H7 (cell line): ENCODE measurements at regions not wholly inside any gene's neighbourhood (a gene's known extent, or its start where the extent isn't known, plus 50 kb on each side); places are given as distances from the start of the nearest gene placed in this dataset.
"Not testable (repeated sequence)": the region's sequence is repeated elsewhere in the genome, so short reads cannot be mapped to it uniquely, and the experiment has no call there.

Experiments used
- DNase-seq: peaks from one replicate; pipeline ENCODE4 v3.0.0; 2012
- H3K27me3 ChIP-seq: 2 replicates; pipeline ENCODE4 v1.6.0; 2011; ENCODE audit warnings: mild to moderate bottlenecking, low read length; ENCODE audit not compliant: control insufficient read depth, insufficient read depth
- H3K36me3 ChIP-seq: replicated peaks from 2 replicates; pipeline ENCODE4 v1.5.1; 2011; ENCODE audit warnings: low read length; ENCODE audit not compliant: control insufficient read depth, insufficient read depth
- H3K4me3 ChIP-seq: 2 replicates; pipeline ENCODE4 v1.5.1; 2011; ENCODE audit warnings: low read depth, mild to moderate bottlenecking, control low read depth, low read length, moderate library complexity; ENCODE audit not compliant: insufficient read depth

DNA sequence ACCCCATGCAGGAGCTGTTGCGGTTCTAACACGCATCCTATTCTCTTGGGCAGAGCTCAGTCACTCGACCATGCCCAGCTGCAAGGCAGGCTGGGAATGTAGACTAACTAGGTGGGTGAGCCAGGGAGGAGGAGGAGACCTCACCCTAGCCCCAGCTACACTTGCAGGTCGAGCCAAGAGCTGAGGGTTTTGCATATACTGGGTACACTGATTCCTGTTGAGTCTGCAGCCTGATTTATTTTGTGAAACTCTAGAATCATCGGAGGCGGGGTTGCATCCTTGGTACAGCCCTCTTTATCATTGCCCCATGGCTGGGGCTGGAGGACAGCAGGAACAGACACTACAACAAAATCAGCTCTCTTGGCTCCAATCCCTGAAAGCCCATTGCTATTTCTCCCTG, 93.8 kb upstream of the DPP6 start:
- DNase-seq, H3K4me3 ChIP-seq, H3K36me3 ChIP-seq, H3K27me3 ChIP-seq: not testable (repeated sequence)

DNA sequence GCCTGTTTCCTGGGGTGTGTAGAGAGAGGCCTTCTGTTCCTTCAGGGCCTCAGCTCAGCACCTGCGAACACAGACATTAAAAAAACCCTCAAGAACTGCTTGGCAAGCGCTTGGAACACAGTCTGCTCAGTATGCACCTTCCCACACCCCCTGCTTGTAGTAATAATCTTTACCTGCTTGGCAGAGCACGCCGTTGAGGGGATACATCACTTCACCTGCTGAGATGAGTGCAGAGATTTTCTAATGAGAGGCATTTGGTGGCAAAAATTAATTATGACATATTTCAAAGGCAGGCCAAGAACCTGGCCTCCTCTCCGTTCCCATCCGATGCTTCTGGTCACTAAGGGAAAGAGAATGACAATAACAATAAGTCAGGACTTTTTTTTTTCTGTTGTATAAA, 93.4 kb upstream of the DPP6 start:
- H3K4me3 ChIP-seq, H3K27me3 ChIP-seq, H3K36me3 ChIP-seq, DNase-seq: not testable (repeated sequence)

DNA sequence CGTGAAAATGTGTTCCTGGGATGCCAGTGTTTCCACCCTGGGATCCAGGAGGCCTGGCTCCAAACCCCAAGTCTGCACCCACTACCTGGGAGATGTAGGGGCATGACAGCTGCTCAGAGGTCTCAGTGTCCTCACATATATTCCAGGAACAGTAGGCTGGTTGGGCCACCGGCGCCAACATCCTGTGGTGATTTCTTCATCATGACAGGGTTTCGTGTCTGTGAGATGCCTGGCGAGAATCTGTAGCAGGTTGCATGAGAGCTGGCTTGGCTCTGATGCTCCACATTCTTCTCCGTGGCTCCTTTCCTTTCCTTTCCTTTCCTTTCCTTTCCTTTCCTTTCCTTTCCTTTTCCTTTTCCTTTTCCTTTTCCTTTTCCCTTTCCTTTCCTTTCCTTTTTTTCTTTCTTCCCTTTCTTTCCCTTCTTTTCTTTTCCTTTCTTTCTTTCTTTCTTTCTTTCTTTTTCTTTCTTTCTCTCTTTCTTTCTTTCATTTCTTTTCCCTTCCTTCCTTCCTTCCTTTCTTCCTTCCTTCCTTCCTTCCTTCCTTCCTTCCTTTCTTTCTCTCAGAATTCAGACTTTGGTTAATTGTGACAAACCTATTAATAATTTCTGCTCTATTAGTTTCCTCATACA, 87.6 kb upstream of the DPP6 start:
- not testable (repeated sequence) for H3K36me3 ChIP-seq, DNase-seq, H3K4me3 ChIP-seq, H3K27me3 ChIP-seq

DNA sequence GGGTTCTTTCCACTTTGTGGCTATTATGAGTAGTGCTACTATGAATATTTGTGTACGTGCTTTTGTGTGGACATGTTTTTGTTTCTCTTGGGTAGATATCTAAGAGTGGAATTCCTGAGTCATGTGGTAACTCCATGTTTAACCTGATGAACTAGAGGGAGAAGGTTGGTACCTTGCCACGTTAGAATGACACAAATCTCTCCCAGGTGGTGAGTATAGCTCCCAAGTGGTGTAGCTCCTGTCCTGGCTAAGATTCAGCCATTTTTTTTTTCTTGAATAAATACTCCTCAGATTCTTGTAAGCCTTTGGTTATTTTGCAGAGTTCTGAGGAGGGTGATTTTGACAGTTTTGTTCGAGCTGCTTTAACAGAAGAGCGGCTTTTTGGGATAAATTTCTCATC, 83.2 kb upstream of the DPP6 start:
- not testable (repeated sequence) for H3K27me3 ChIP-seq, H3K4me3 ChIP-seq, DNase-seq, H3K36me3 ChIP-seq

DNA sequence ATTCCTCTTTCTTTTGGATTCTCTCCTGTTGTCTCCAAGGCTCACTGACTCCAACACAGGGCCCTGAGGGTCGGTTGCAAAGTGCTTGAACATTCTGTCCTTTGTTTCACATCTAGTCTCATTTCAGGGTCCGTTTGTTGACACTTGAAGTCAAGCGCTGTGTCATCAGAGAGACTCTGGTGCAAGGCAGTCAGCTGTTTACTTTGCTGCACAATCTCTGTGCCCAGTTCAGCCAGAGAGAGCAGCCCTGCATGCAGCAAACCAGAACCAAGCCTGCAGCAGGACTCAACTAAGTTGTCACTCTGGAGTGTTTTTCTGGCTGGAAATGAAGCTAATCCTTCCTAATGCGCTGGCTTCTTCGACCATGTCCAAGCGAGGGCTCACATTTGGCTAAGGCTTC, 77.6 kb upstream of the DPP6 start:
- H3K27me3 ChIP-seq, H3K36me3 ChIP-seq, H3K4me3 ChIP-seq, DNase-seq: not testable (repeated sequence)

DNA sequence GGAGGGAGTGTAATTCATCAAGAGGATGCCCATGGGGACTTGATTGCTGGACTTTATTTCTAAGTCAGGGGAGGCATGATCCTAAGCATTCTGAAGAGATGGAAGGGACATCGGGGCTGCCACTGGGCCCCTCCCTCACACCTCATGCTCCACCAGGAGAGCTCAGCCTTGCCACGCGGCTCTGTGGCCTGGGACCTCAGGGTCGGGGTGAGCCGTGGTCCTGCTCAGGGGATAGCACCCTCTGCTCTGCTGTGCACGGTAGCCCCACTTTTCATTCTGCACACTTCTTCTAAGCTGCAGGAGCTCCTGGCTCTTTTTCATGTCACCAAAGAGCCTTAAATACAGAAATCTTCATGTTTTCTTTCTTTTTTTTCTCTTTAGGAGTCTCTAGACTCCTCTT, 75.5 kb upstream of the DPP6 start:
- H3K36me3 ChIP-seq, DNase-seq, H3K4me3 ChIP-seq, H3K27me3 ChIP-seq: not testable (repeated sequence)

DNA sequence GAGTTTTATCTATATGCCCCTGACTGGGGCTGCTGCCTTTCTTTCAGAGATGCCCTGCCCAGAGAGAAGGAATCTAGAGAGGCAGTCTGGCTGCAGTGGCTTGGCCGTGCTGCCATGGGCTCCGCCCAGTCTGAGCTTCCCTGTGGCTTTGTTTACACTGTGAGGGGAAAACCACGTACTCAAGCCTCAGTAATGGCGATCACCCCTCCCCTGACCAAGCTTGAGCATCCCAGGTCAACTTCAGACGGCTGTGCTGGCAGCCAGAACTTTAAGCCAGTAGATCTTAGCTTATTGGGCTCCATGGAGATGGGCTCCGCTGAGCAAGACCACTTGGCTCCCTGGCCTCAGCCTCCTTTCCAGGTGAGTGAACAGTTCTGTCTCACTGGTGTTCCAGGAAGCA, 69.0 kb upstream of the DPP6 start:
- not testable (repeated sequence) for H3K36me3 ChIP-seq, DNase-seq, H3K27me3 ChIP-seq, H3K4me3 ChIP-seq

DNA sequence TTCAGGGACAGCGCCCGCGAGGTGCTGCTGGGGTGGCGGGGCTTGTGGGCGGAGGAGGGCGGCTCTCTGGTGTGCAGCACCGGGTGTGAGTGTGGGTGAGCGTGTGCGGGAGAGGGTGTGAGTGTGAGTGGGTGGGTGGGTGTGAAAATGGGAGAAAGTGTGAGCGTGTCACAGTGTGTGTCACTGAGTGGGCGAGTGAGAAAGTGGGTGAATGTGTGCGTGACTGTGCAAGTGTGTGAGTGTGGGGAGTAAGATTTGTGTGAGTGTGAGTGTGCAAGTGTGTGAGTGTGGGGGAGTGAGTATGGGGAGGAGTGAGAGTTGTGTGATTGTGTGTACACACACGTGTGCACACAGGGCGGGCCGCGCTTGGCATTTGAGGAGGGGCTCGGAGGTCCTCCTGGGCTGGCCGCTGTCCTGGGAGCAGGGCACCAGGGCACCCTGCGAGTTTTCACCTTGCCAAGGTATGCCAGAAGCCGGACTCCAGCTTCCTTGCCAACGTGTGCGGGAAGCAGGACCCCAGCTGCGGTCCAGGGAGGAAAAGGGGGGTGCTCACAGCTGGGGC, 63.1 kb upstream of the DPP6 start:
- H3K36me3 ChIP-seq, H3K27me3 ChIP-seq, DNase-seq, H3K4me3 ChIP-seq: not testable (repeated sequence)

DNA sequence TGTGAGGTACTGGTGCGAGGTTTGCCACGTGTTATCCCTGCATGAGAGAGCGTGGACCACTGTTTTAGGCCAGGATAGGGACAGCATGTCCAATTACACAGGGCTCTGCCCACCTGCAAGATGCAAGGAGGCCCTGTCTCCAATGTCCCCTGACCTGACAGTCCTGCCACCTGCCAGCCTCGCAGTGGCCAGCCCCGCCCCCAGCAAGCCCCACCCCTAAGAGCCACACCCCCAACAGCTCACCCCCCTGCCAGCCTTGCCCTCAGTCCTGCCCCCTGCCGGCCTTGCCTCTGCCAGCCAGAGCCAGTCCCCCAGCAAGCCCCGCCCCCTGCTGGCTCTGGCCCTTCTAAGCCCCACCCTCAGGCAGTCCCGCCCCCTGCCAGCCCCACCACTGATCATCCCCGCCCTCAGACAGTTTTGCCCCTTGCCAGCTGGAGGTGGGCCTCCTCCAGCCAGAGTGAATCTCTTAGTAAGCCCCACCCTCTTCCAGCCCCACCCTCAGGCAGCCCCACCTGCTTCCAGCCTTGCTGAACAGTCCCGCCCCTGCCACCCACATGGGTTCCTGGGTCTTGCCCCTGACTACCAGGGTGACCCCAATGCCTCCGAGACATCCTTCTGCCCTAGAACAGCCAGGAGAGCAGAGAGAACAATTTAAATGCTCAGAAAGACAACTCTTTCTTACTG, 62.3 kb upstream of the DPP6 start:
- not testable (repeated sequence) for H3K27me3 ChIP-seq

DNA sequence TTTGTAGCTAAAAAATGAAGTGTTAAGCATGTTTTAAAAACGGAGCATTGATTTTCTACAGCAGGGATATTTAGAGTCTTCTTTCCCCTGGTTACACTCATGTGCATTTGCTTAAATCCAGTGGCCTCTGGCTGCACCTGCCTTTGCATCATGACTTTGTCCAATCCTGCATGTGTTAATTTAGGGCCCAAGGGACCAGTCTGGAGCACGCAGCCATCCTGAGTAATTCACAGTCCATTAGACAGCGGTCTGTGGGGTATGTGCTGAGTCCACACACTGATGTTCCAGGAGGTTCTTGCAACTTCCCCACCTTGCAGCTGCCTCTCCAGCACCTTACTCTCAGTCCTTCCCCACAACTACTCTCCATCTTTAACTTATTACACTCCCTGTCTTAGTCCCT, 60.7 kb upstream of the DPP6 start:
- H3K36me3 ChIP-seq, H3K4me3 ChIP-seq, DNase-seq, H3K27me3 ChIP-seq: not testable (repeated sequence)

More for the DNA sequence above, 62.3 kb upstream of the DPP6 start:
- H3K4me3 ChIP-seq, H3K36me3 ChIP-seq: not testable (repeated sequence)
- peak; percentile 22 for DNase-seq

DNA sequence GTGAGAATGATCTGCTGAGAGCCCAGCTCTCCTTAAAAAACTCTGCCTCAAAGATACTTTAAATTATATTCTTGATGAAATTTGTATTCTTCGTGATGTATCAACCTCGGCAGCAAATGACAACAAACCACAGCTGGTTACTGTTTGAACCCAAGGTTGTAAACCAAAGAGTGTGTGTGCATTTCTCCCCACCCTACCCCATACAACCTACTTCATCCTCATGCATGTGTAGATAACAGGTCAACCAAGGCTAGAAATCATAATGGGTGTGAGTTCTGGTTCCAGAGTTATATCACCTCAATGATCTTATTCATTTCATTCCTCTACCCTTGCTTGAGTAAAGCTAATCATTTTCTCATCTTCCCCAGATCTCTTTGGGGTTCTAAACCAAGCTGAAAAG, 58.8 kb upstream of the DPP6 start:
- H3K27me3 ChIP-seq, H3K36me3 ChIP-seq, H3K4me3 ChIP-seq, DNase-seq: not testable (repeated sequence)

DNA sequence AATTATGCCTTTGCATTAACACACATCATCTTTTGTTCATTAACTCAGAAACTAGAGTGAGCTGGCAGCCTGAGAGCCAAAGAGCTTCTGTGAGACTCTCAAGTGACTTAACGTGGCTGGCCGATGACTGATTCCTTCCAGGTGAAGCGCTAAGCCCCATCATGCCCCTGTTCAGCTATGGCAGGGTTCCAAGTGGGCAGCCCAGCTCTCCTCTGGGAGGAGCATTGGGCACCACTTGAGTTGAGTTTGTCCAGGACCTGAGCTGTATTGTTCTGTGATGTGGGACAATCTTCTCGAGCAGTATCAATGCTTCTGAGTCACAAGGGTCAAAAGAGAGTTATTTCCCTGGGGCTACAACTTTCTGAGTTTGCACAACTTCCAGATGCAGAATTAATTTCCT, 53.3 kb upstream of the DPP6 start:
- H3K4me3 ChIP-seq, H3K36me3 ChIP-seq, H3K27me3 ChIP-seq, DNase-seq: not testable (repeated sequence)
